ENCODE measurements at regions not wholly inside any gene's neighbourhood (a gene's known extent, or its start where the extent isn't known, plus 50 kb on each side); places are given as distances from the start of the nearest gene placed in this dataset.

DNA sequence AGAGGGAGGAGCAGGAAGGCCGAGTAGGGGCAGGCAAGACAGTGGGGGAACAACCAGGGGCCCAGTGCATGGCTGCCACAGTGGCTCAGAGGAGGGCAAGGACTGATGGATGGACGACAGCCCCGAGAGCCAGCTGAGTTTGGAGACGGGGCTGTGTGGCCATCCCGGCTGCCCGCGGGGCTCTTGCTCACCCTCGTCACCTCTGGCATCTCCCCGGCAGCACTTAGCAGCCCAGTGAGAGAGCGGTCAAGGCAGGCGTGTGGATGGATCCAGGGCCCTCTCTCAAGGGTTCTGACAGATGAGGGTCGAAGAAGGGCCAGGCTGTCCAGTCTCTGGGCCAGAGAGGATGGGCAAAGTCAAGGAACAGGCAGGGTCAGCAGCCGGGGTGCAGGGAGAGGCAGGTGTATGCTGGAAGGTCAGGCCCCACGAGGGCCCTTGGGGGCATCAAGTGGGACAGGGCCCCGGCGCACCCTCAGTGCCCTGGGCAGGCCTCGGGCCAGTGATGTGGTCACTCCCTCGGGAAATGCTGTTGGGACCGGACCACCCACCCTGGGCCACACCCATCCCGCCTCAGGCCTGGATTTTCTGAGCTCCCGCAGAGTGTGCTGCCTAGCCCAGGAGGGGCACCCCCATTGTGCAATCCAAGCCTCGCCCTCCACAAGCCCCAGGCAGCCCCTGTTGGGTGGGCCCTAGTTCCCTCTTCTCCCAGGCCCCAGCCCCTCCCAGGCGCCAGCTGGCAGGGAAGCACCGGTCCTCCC, 56.4 kb upstream of the TPM4 start:
- TF ChIP-seq, protein P1, sequence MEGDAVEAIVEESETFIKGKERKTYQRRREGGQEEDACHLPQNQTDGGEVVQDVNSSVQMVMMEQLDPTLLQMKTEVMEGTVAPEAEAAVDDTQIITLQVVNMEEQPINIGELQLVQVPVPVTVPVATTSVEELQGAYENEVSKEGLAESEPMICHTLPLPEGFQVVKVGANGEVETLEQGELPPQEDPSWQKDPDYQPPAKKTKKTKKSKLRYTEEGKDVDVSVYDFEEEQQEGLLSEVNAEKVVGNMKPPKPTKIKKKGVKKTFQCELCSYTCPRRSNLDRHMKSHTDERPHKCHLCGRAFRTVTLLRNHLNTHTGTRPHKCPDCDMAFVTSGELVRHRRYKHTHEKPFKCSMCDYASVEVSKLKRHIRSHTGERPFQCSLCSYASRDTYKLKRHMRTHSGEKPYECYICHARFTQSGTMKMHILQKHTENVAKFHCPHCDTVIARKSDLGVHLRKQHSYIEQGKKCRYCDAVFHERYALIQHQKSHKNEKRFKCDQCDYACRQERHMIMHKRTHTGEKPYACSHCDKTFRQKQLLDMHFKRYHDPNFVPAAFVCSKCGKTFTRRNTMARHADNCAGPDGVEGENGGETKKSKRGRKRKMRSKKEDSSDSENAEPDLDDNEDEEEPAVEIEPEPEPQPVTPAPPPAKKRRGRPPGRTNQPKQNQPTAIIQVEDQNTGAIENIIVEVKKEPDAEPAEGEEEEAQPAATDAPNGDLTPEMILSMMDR (IDR thresholded peaks at IDR 0.05) = no peak
- TF ChIP-seq POLR2A (IDR thresholded peaks at IDR 0.05) (no peak), EP300 (IDR thresholded peaks at IDR 0.05) (no peak), POLR2AphosphoS5 (IDR thresholded peaks at IDR 0.05) (no peak)

All from upper lobe of left lung (tissue), 4 donors.